Ecto neural progenitor cell (in vitro differentiated cells): ENCODE measurements at regions not wholly inside any gene's neighbourhood (a gene's known extent, or its start where the extent isn't known, plus 50 kb on each side); places are given as distances from the start of the nearest gene placed in this dataset.
"Not testable (repeated sequence)": the region's sequence is repeated elsewhere in the genome, so short reads cannot be mapped to it uniquely, and the experiment has no call there.

Experiments
- DNase-seq: peaks from one replicate; pipeline ENCODE4 v3.0.0-alpha.2; 2018; ENCODE audit warnings: low spot score

GRCh38 chr16:86888231-86889053 lies 310.1 kb downstream of the FOXL1 start:
- no peak for DNase-seq

- DNase-seq = not testable (repeated sequence)
Observed at GRCh38 chr16:86889054-86889366, 310.7 kb downstream of the FOXL1 start.

GRCh38 chr16:86889974-86890373 lies 311.6 kb downstream of the FOXL1 start:
- DNase-seq = no peak

GRCh38 chr16:86891121-86891520 lies 312.8 kb downstream of the FOXL1 start:
- no peak for DNase-seq

GRCh38 chr16:86891631-86892030 lies 313.3 kb downstream of the FOXL1 start:
- DNase-seq = no peak

GRCh38 chr16:86892509-86892908 lies 314.2 kb downstream of the FOXL1 start:
- no peak for DNase-seq

GRCh38 chr16:86893506-86893905 lies 315.2 kb downstream of the FOXL1 start:
- DNase-seq = no peak

GRCh38 chr16:86894029-86894567 lies 315.7 kb downstream of the FOXL1 start:
- DNase-seq = no peak

- DNase-seq = no peak
Observed at GRCh38 chr16:86894925-86895324, 316.6 kb downstream of the FOXL1 start.

GRCh38 chr16:86895606-86896005 lies 317.3 kb downstream of the FOXL1 start:
- DNase-seq = no peak

GRCh38 chr16:86896976-86897375 lies 318.6 kb downstream of the FOXL1 start:
- no peak for DNase-seq

- no peak for DNase-seq
Observed at GRCh38 chr16:86897486-86897885, 319.1 kb downstream of the FOXL1 start.

- no peak for DNase-seq
Observed at GRCh38 chr16:86898386-86898785, 320.0 kb downstream of the FOXL1 start.

- DNase-seq = no peak
Observed at GRCh38 chr16:86899151-86899550, 320.8 kb downstream of the FOXL1 start.

- no peak for DNase-seq
Observed at GRCh38 chr16:86899757-86900156, 321.4 kb downstream of the FOXL1 start.

- DNase-seq = no peak
Observed at GRCh38 chr16:86901483-86901882, 323.1 kb downstream of the FOXL1 start.

GRCh38 chr16:86902656-86903001 lies 324.3 kb downstream of the FOXL1 start:
- DNase-seq = no peak

- DNase-seq = no peak
Observed at GRCh38 chr16:86903068-86903467, 324.7 kb downstream of the FOXL1 start.

- DNase-seq = no peak
Observed at GRCh38 chr16:86905302-86905701, 327.0 kb downstream of the FOXL1 start.

GRCh38 chr16:86906623-86907022 lies 328.3 kb downstream of the FOXL1 start:
- no peak for DNase-seq

- DNase-seq = no peak
Observed at GRCh38 chr16:86909359-86910160, 331.2 kb downstream of the FOXL1 start.

GRCh38 chr16:86910161-86910769 lies 331.9 kb downstream of the FOXL1 start:
- no peak for DNase-seq

- no peak for DNase-seq
Observed at GRCh38 chr16:86911437-86911958, 333.1 kb downstream of the FOXL1 start.
